Naive B cell (primary cell): ENCODE measurements at regions not wholly inside any gene's neighbourhood (a gene's known extent, or its start where the extent isn't known, plus 50 kb on each side); places are given as distances from the start of the nearest gene placed in this dataset.

Source experiments
- ATAC-seq, 2 donors: fragments of 150-1000 bp; cut with Tn5 transposase; 2 replicates each; pipeline ENCODE4 v1.10.0; 2021; ENCODE audit warnings: low read depth in 2 of 2, mild to moderate bottlenecking in 2 of 2, moderate library complexity in 2 of 2
- DNase-seq: peaks from one replicate; pipeline ENCODE4 v3.0.0; 2022
- H3K27ac Mint-ChIP-seq, 6 donors: one replicate each; pipeline ENCODE4 v1.8.0; 2020 to 2022; ENCODE audit warnings: mild to moderate bottlenecking in 6 of 6, mixed read lengths in 6 of 6, moderate library complexity in 5 of 6, inconsistent platforms in 2 of 6
- H3K27me3 Mint-ChIP-seq, 3 donors: one replicate each; pipeline ENCODE4 v1.8.0; 2021 to 2022; ENCODE audit warnings: mixed read lengths in 3 of 3, mild to moderate bottlenecking in 1 of 3
- H3K36me3 Mint-ChIP-seq, 2 donors: one replicate each; pipeline ENCODE4 v1.8.0; 2020 to 2022; ENCODE audit warnings: mixed read lengths in 2 of 2, inconsistent platforms in 1 of 2, mild to moderate bottlenecking in 1 of 2
- H3K4me1 Mint-ChIP-seq, 3 donors: one replicate each; pipeline ENCODE4 v1.8.0; 2020 to 2022; ENCODE audit warnings: mixed read lengths in 3 of 3, inconsistent platforms in 1 of 3, mild to moderate bottlenecking in 1 of 3, moderate library complexity in 1 of 3
- H3K4me3 Mint-ChIP-seq, 8 donors: one replicate each; pipeline ENCODE4 v1.8.0; 2020 to 2022; ENCODE audit warnings: mild to moderate bottlenecking in 8 of 8, mixed read lengths in 8 of 8, moderate library complexity in 8 of 8, inconsistent platforms in 2 of 8
- H3K9me3 Mint-ChIP-seq, 7 donors: one replicate each; pipeline ENCODE4 v1.8.0; 2020 to 2022; ENCODE audit warnings: mixed read lengths in 7 of 7, mild to moderate bottlenecking in 5 of 7, inconsistent platforms in 2 of 7, moderate library complexity in 1 of 7

- H3K4me1 Mint-ChIP-seq, result no peaks in the 10 kb centered on the region
Measured at GRCh38 chr7:21131897-21132296, 296.0 kb upstream of the SP4 start.

GRCh38 chr7:21134631-21135030 lies 293.3 kb upstream of the SP4 start:
- Mint-ChIP-seq H3K36me3 (peaks cover 0 to 4% of the 10 kb centered on the region in 2 donors), H3K27me3 (peaks cover 8 to 12% (median 10%) of the 10 kb centered on the region in 3 donors), H3K27ac (no peak overlapping the region), H3K4me3 (no peak overlapping the region), H3K4me1 (no peaks in the 10 kb centered on the region), H3K9me3 (peaks cover 0 to 29% (median 11%) of the 10 kb centered on the region in 7 donors)
- no peak for DNase-seq
- no peak for ATAC-seq

More at GRCh38 chr7:21131897-21132296, 296.0 kb upstream of the SP4 start:
- Mint-ChIP-seq H3K36me3 (peaks cover 0 to 4% of the 10 kb centered on the region in 2 donors), H3K9me3 (peaks cover 0 to 30% (median 11%) of the 10 kb centered on the region in 7 donors), H3K4me3 (no peak overlapping the region), H3K27me3 (peaks cover 0 to 13% (median 6%) of the 10 kb centered on the region in 3 donors), H3K27ac (no peak overlapping the region)
- no peak for ATAC-seq
- no peak for DNase-seq

GRCh38 chr7:21135437-21135836 lies 292.4 kb upstream of the SP4 start:
- peaks cover 0 to 24% (median 11%) of the 10 kb centered on the region in 7 donors for H3K9me3 Mint-ChIP-seq
- DNase-seq (no peak), ATAC-seq (no peak)
- H3K4me1 Mint-ChIP-seq, result no peaks in the 10 kb centered on the region
- peaks cover 0 to 4% of the 10 kb centered on the region in 2 donors for H3K36me3 Mint-ChIP-seq
- H3K4me3 Mint-ChIP-seq, result no peak overlapping the region
- H3K27me3 Mint-ChIP-seq, result peaks cover 7 to 10% (median 8%) of the 10 kb centered on the region in 3 donors
- no peak overlapping the region for H3K27ac Mint-ChIP-seq

- ATAC-seq (no peak), DNase-seq (no peak)
- Mint-ChIP-seq H3K9me3 (peaks cover 0 to 17% (median 8%) of the 10 kb centered on the region in 7 donors), H3K27ac (no peak overlapping the region), H3K27me3 (peaks cover 2 to 8% (median 4%) of the 10 kb centered on the region in 3 donors), H3K36me3 (no peaks in the 10 kb centered on the region), H3K4me3 (no peak overlapping the region), H3K4me1 (no peaks in the 10 kb centered on the region)
Measured at GRCh38 chr7:21137640-21138039, 290.2 kb upstream of the SP4 start.

GRCh38 chr7:21140622-21141021 lies 287.3 kb upstream of the SP4 start:
- no peak overlapping the region for H3K27ac Mint-ChIP-seq
- H3K4me1 Mint-ChIP-seq, result no peaks in the 10 kb centered on the region
- peaks cover 0 to 6% (median 2%) of the 10 kb centered on the region in 7 donors for H3K9me3 Mint-ChIP-seq
- no peak overlapping the region for H3K4me3 Mint-ChIP-seq
- H3K36me3 Mint-ChIP-seq, result no peaks in the 10 kb centered on the region
- peaks cover 0 to 8% (median 4%) of the 10 kb centered on the region in 3 donors for H3K27me3 Mint-ChIP-seq
- ATAC-seq (no peak), DNase-seq (no peak)

GRCh38 chr7:21141476-21141875 lies 286.4 kb upstream of the SP4 start:
- Mint-ChIP-seq H3K27me3 (peaks cover 4 to 8% (median 7%) of the 10 kb centered on the region in 3 donors), H3K27ac (no peak overlapping the region), H3K9me3 (no peaks in the 10 kb centered on the region), H3K36me3 (no peaks in the 10 kb centered on the region), H3K4me1 (no peaks in the 10 kb centered on the region), H3K4me3 (no peak overlapping the region)
- DNase-seq (no peak), ATAC-seq (no peak)

GRCh38 chr7:21142081-21142480 lies 285.8 kb upstream of the SP4 start:
- Mint-ChIP-seq H3K27me3 (peaks cover 4 to 8% (median 7%) of the 10 kb centered on the region in 3 donors), H3K9me3 (no peaks in the 10 kb centered on the region), H3K4me3 (no peak overlapping the region), H3K4me1 (no peaks in the 10 kb centered on the region), H3K36me3 (no peaks in the 10 kb centered on the region), H3K27ac (no peak overlapping the region)
- ATAC-seq (no peak), DNase-seq (no peak)

GRCh38 chr7:21146642-21147423 lies 281.1 kb upstream of the SP4 start:
- no peak for ATAC-seq
- no peaks in the 10 kb centered on the region for H3K9me3 Mint-ChIP-seq
- no peak overlapping the region for H3K27ac Mint-ChIP-seq
- H3K4me1 Mint-ChIP-seq, result no peaks in the 10 kb centered on the region
- no peaks in the 10 kb centered on the region for H3K36me3 Mint-ChIP-seq
- H3K4me3 Mint-ChIP-seq, result no peak overlapping the region
- peaks cover 0 to 8% (median 2%) of the 10 kb centered on the region in 3 donors for H3K27me3 Mint-ChIP-seq
- no peak for DNase-seq

- DNase-seq (no peak), ATAC-seq (no peak)
- H3K27me3 Mint-ChIP-seq, result peaks cover 0 to 11% (median 7%) of the 10 kb centered on the region in 3 donors
- H3K27ac Mint-ChIP-seq, result no peak overlapping the region
- H3K9me3 Mint-ChIP-seq, result no peaks in the 10 kb centered on the region
- H3K4me3 Mint-ChIP-seq, result no peak overlapping the region
- H3K4me1 Mint-ChIP-seq, result no peaks in the 10 kb centered on the region
- H3K36me3 Mint-ChIP-seq, result no peaks in the 10 kb centered on the region
Measured at GRCh38 chr7:21149809-21150208, 278.1 kb upstream of the SP4 start.

- no peaks in the 10 kb centered on the region for H3K36me3 Mint-ChIP-seq
- peaks cover 0 to 7% (median 4%) of the 10 kb centered on the region in 3 donors for H3K27me3 Mint-ChIP-seq
- DNase-seq (no peak), ATAC-seq (no peak)
- no peak overlapping the region for H3K4me3 Mint-ChIP-seq
- no peaks in the 10 kb centered on the region for H3K4me1 Mint-ChIP-seq
- no peaks in the 10 kb centered on the region for H3K9me3 Mint-ChIP-seq
- no peak overlapping the region for H3K27ac Mint-ChIP-seq
Measured at GRCh38 chr7:21154614-21155013, 273.3 kb upstream of the SP4 start.

GRCh38 chr7:21159506-21159905 lies 268.4 kb upstream of the SP4 start:
- H3K36me3 Mint-ChIP-seq, result no peaks in the 10 kb centered on the region
- no peak for ATAC-seq

GRCh38 chr7:21160401-21160800 lies 267.5 kb upstream of the SP4 start:
- no peaks in the 10 kb centered on the region for H3K36me3 Mint-ChIP-seq
- DNase-seq, result no peak
- H3K4me3 Mint-ChIP-seq, result no peak overlapping the region
- no peaks in the 10 kb centered on the region for H3K4me1 Mint-ChIP-seq
- no peak overlapping the region for H3K27ac Mint-ChIP-seq
- H3K9me3 Mint-ChIP-seq, result peaks cover 0 to 8% (median 3%) of the 10 kb centered on the region in 7 donors
- ATAC-seq, result no peak
- peaks cover 7 to 18% (median 18%) of the 10 kb centered on the region in 3 donors for H3K27me3 Mint-ChIP-seq

More at GRCh38 chr7:21159506-21159905, 268.4 kb upstream of the SP4 start:
- no peaks in the 10 kb centered on the region for H3K4me1 Mint-ChIP-seq
- H3K27ac Mint-ChIP-seq, result no peak overlapping the region
- peaks cover 1 to 9% (median 9%) of the 10 kb centered on the region in 3 donors for H3K27me3 Mint-ChIP-seq
- peaks cover 0 to 1% (median under 1%) of the 10 kb centered on the region in 7 donors for H3K9me3 Mint-ChIP-seq
- DNase-seq, result no peak
- H3K4me3 Mint-ChIP-seq, result no peak overlapping the region

GRCh38 chr7:21167942-21168341 lies 259.9 kb upstream of the SP4 start:
- no peak overlapping the region for H3K27ac Mint-ChIP-seq

More at GRCh38 chr7:21167942-21168341, 259.9 kb upstream of the SP4 start:
- H3K4me1 Mint-ChIP-seq, result peaks cover 0 to 5% (median 4%) of the 10 kb centered on the region in 3 donors
- no peak overlapping the region for H3K4me3 Mint-ChIP-seq
- DNase-seq, result no peak
- H3K27me3 Mint-ChIP-seq, result peaks cover 19 to 70% (median 57%) of the 10 kb centered on the region in 3 donors
- ATAC-seq, result no peak
- H3K36me3 Mint-ChIP-seq, result peaks cover 0 to 7% of the 10 kb centered on the region in 2 donors
- peaks cover 0 to 11% (median 3%) of the 10 kb centered on the region in 7 donors for H3K9me3 Mint-ChIP-seq
